Inflammatory macrophage (primary cell): ENCODE measurements at regions not wholly inside any gene's neighbourhood (a gene's known extent, or its start where the extent isn't known, plus 50 kb on each side); places are given as distances from the start of the nearest gene placed in this dataset.

Experiments
- DNase-seq, 2 donors: peaks; one replicate each; pipeline ENCODE4 v3.0.0-alpha.2; 2020 to 2022

GRCh38 chr7:156445997-156446761, 194.4 kb upstream of the RNF32 start:
- DNase-seq = no peak

GRCh38 chr7:156442516-156442915, 198.1 kb upstream of the RNF32 start:
- DNase-seq = no peak

- DNase-seq = no peak
Measured at GRCh38 chr7:156440456-156440855, 200.1 kb upstream of the RNF32 start.

GRCh38 chr7:156438011-156438410, 202.6 kb upstream of the RNF32 start:
- no peak for DNase-seq

- DNase-seq = no peak
Measured at GRCh38 chr7:156437021-156437614, 203.5 kb upstream of the RNF32 start.

- no peak for DNase-seq
Measured at GRCh38 chr7:156435486-156436231, 204.9 kb upstream of the RNF32 start.

- no peak for DNase-seq
Measured at GRCh38 chr7:156434706-156435105, 205.9 kb upstream of the RNF32 start.

- DNase-seq = no peak
Measured at GRCh38 chr7:156432018-156432417, 208.6 kb upstream of the RNF32 start.

- no peak for DNase-seq
Measured at GRCh38 chr7:156430109-156430508, 210.5 kb upstream of the RNF32 start.

- no peak for DNase-seq
Measured at GRCh38 chr7:156429514-156429913, 211.1 kb upstream of the RNF32 start.

- no peak for DNase-seq
Measured at GRCh38 chr7:156423876-156424275, 216.7 kb upstream of the RNF32 start.

- DNase-seq = no peak
Measured at GRCh38 chr7:156420496-156420895, 220.1 kb upstream of the RNF32 start.

- no peak for DNase-seq
Measured at GRCh38 chr7:156419782-156420181, 220.8 kb upstream of the RNF32 start.

- DNase-seq = no peak
Measured at GRCh38 chr7:156402255-156402654, 238.3 kb upstream of the RNF32 start.

- no peak for DNase-seq
Measured at GRCh38 chr7:156401617-156402016, 239.0 kb upstream of the RNF32 start.

GRCh38 chr7:156400046-156400445, 240.5 kb upstream of the RNF32 start:
- no peak for DNase-seq

- DNase-seq = no peak
Measured at GRCh38 chr7:156397249-156397648, 243.3 kb upstream of the RNF32 start.

- no peak for DNase-seq
Measured at GRCh38 chr7:156389116-156389692, 251.4 kb upstream of the RNF32 start.

GRCh38 chr7:156386097-156386496, 254.5 kb upstream of the RNF32 start:
- DNase-seq = no peak

- DNase-seq = no peak
Measured at GRCh38 chr7:156384706-156385105, 255.9 kb upstream of the RNF32 start.

- DNase-seq = no peak
Measured at GRCh38 chr7:156383526-156383925, 257.0 kb upstream of the RNF32 start.

- no peak for DNase-seq
Measured at GRCh38 chr7:156380261-156380660, 260.3 kb upstream of the RNF32 start.

GRCh38 chr7:156379324-156380070, 261.1 kb upstream of the RNF32 start:
- no peak for DNase-seq
